Ishikawa (cell line): ENCODE measurements at regions not wholly inside any gene's neighbourhood (a gene's known extent, or its start where the extent isn't known, plus 50 kb on each side); places are given as distances from the start of the nearest gene placed in this dataset.

Experiments
- CEBPB ChIP-seq: IDR thresholded peaks from 2 replicates; pipeline ENCODE4 v1.6.1; 2012
- CREB1 ChIP-seq: IDR thresholded peaks from 2 replicates; pipeline ENCODE4 v1.6.1; 2012; ENCODE audit warnings: low read depth
- EGR1 ChIP-seq: IDR thresholded peaks from 2 replicates; pipeline ENCODE4 v1.6.1; 2012
- EP300 ChIP-seq: IDR thresholded peaks from 2 replicates; pipeline ENCODE4 v1.6.1; 2012; ENCODE audit warnings: borderline replicate concordance
- FOXM1 ChIP-seq: IDR thresholded peaks from 2 replicates; pipeline ENCODE4 v1.6.1; 2012; ENCODE audit warnings: low read depth, borderline replicate concordance
- NFIC ChIP-seq: IDR thresholded peaks from 2 replicates; pipeline ENCODE4 v1.6.1; 2012
- RAD21 ChIP-seq: IDR thresholded peaks from 2 replicates; pipeline ENCODE4 v1.6.1; 2012; ENCODE audit warnings: low read depth
- TAF1 ChIP-seq: IDR thresholded peaks from 2 replicates; pipeline ENCODE4 v1.6.1; 2012; ENCODE audit warnings: low read depth, mild to moderate bottlenecking
- TCF12 ChIP-seq: IDR thresholded peaks from 2 replicates; pipeline ENCODE4 v1.6.1; 2012; ENCODE audit warnings: low read depth
- TEAD4 ChIP-seq: IDR thresholded peaks from 2 replicates; pipeline ENCODE4 v1.6.1; 2012
- YY1 ChIP-seq: IDR thresholded peaks from 2 replicates; pipeline ENCODE4 v1.6.1; 2012; ENCODE audit warnings: low read depth
- ZBTB7A ChIP-seq: IDR thresholded peaks from 2 replicates; pipeline ENCODE4 v1.6.1; 2012; ENCODE audit warnings: low read depth
- TF ChIP-seq, protein P1 (sequence below): IDR thresholded peaks from 2 replicates; pipeline ENCODE4 v1.6.1; 2012; ENCODE audit warnings: low read depth, mild to moderate bottlenecking
- TF ChIP-seq, protein P2 (sequence below): IDR thresholded peaks from 2 replicates; pipeline ENCODE4 v1.6.1; 2012
- TF ChIP-seq, protein P3 (sequence below): IDR thresholded peaks from 2 replicates; pipeline ENCODE4 v1.6.1; 2012

DNA sequence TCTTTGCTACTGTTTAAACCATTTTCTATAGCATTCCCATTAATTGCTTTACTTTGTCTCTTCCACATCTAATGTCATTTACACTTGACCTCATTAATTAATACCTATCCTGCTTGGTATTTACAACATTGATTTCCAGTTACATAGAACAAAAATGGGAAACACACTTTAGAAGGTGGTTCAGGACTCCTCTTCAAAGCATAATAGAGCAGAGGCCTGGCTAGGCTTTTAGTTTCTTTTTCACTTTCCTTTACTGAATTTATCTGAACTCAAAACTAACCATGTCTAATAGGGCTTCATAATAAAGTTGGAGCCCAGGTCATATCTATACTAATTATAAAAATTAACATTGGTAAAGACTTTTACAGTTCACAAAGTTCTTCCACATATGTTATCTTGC is 648.0 kb upstream of the KIRREL3 start:
- TF ChIP-seq RAD21: no peak
- TF ChIP-seq YY1: no peak
- TF ChIP-seq NFIC: no peak
- TF ChIP-seq, protein P1, sequence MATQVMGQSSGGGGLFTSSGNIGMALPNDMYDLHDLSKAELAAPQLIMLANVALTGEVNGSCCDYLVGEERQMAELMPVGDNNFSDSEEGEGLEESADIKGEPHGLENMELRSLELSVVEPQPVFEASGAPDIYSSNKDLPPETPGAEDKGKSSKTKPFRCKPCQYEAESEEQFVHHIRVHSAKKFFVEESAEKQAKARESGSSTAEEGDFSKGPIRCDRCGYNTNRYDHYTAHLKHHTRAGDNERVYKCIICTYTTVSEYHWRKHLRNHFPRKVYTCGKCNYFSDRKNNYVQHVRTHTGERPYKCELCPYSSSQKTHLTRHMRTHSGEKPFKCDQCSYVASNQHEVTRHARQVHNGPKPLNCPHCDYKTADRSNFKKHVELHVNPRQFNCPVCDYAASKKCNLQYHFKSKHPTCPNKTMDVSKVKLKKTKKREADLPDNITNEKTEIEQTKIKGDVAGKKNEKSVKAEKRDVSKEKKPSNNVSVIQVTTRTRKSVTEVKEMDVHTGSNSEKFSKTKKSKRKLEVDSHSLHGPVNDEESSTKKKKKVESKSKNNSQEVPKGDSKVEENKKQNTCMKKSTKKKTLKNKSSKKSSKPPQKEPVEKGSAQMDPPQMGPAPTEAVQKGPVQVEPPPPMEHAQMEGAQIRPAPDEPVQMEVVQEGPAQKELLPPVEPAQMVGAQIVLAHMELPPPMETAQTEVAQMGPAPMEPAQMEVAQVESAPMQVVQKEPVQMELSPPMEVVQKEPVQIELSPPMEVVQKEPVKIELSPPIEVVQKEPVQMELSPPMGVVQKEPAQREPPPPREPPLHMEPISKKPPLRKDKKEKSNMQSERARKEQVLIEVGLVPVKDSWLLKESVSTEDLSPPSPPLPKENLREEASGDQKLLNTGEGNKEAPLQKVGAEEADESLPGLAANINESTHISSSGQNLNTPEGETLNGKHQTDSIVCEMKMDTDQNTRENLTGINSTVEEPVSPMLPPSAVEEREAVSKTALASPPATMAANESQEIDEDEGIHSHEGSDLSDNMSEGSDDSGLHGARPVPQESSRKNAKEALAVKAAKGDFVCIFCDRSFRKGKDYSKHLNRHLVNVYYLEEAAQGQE: no peak
- TF ChIP-seq FOXM1: no peak
- no peak for TF ChIP-seq EP300
- TF ChIP-seq, protein P2, sequence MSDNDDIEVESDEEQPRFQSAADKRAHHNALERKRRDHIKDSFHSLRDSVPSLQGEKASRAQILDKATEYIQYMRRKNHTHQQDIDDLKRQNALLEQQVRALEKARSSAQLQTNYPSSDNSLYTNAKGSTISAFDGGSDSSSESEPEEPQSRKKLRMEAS: no peak
- no peak for TF ChIP-seq ZBTB7A
- no peak for TF ChIP-seq EGR1
- TF ChIP-seq CREB1: no peak
- TF ChIP-seq, protein P3, sequence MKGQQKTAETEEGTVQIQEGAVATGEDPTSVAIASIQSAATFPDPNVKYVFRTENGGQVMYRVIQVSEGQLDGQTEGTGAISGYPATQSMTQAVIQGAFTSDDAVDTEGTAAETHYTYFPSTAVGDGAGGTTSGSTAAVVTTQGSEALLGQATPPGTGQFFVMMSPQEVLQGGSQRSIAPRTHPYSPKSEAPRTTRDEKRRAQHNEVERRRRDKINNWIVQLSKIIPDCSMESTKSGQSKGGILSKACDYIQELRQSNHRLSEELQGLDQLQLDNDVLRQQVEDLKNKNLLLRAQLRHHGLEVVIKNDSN: no peak
- no peak for TF ChIP-seq TAF1
- TF ChIP-seq TEAD4: no peak
- no peak for TF ChIP-seq TCF12
- no peak for TF ChIP-seq CEBPB

DNA sequence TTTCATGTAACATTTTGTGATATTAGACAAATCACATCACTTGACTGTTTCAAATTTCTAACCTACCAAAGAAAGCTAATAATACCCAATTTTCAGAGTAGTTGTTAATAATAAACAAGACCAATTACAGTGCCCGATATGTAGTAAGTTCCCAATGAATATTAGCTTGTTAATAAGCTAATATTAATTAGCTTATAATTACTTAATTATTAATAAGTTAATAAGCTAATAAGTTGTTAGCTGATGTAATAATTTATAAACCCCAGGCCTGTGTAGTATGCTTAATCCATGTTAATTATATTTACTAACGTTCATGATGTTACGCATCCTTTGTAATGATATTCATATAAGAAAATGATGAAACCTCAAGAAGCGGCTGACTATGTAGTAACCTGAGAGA is 643.8 kb upstream of the KIRREL3 start:
- TF ChIP-seq ZBTB7A: no peak
- no peak for TF ChIP-seq CEBPB
- TF ChIP-seq NFIC: no peak
- no peak for TF ChIP-seq TAF1
- TF ChIP-seq FOXM1: no peak
- TF ChIP-seq EP300: no peak
- TF ChIP-seq RAD21: no peak
- no peak for TF ChIP-seq TCF12
- TF ChIP-seq, protein P3: no peak
- TF ChIP-seq, protein P2: no peak
- no peak for TF ChIP-seq YY1
- TF ChIP-seq EGR1: no peak

DNA sequence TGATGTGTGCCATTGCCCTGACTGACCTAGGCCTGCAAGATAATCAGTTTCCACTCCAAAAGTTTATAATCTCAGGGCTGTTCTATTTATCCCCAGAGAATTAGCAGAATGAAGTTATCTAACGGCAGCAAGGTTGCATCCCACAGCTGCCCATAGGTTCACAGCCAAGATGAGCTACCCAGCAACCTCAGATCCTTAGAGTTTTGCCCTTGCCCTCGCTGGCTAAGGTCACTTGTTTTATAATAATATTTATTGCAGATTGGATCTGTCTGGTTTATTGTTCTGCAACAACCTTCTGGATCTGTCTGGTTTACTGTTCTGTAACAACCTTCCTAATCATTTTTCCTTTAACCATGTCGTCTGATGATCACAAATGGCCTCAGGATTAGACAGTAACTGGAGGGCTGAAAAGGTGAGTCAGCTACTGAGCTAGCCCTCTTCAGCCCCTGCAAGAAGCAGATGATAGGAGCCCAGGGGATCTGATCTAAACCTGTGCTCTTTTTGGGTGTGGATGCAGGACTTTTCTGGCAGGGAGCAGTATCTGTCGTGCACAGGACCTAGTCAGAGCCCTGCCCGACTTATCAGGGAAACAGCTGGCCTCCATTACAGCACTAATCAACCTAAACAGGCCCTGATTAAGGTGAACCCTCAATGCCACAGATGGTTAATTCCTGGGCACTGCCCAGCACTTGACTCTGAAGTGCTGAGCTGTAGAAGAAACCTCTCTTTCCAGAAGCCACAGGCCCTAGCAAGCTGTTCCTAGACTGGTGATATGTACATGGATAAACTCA is 642.9 kb upstream of the KIRREL3 start:
- TF ChIP-seq CEBPB: no peak
- no peak for TF ChIP-seq EP300

DNA sequence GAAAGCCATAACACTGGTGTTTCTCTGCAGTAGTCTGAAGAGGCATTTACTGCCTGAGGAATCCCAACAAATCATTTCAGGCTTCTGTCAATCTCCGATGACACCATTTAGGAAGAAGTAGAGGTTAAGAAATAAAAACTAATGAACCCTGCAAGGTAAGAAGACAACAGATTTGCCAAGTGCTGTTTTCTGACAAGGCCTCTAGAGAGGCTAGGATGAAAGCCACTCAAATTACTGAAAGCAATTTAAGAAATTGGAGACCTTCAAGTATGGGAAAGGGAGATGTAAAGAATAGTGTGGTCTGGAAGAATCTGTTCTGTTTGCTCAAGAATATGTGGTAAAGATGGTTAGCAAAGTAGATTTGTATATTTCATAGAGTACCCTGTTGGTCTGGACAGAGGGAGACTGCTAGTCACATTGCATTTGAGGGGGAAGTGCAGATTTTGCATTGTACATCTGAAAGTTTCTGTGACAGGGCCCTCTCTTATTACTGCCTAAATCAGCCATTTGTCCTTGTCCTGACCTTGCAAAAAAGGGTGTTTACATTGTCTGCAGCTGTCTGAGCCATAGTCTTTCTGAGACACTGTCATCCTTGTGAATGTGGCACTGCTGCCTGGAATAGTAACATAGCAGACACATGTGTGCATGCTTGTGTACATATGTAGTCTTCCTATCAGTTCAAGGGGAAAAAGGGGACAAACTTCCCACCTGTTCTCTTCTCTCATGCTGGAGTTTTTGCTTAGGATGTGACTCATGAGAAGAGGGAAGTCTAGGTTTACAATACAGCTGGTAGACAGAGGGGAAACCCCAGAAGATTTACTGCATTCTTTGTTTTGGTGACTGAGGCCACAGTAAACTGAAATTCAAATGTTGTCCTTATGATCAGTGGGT is 640.2 kb upstream of the KIRREL3 start:
- TF ChIP-seq TCF12 (no peak), TEAD4 (no peak), ZBTB7A (no peak), EGR1 (no peak), CEBPB (no peak), NFIC (no peak), EP300 (no peak), YY1 (no peak), CREB1 (no peak), TAF1 (no peak), FOXM1 (no peak), RAD21 (no peak)
- TF ChIP-seq, protein P3: no peak
- TF ChIP-seq, protein P2: no peak
- TF ChIP-seq, protein P1: no peak
